ENCODE measurements at regions not wholly inside any gene's neighbourhood (a gene's known extent, or its start where the extent isn't known, plus 50 kb on each side); places are given as distances from the start of the nearest gene placed in this dataset.

DNA sequence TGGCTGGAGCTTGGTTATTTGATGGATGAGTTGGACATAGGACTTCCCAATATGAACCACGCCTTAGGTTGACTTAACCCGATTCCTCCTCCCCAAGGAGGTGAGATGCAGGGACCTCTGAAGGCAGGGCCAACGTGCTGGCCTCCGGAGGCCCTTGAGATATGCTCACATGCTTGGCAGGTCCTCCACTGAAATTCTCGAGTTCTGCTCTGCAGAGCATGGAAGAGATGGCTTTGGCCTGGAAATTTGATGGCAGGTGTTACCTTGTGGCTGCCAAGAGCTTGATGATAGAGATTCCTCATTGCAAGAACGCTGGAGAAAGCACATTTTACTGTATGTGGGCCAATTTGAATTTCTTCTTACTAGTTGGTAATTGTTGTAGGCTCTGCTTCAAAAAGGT is 117.4 kb upstream of the LIMCH1 start:
- no TSS peak for BruUV-seq (replicated peaks)
- CTCF ChIA-PET: no interaction called here
- no peak for FAIRE-seq

DNA sequence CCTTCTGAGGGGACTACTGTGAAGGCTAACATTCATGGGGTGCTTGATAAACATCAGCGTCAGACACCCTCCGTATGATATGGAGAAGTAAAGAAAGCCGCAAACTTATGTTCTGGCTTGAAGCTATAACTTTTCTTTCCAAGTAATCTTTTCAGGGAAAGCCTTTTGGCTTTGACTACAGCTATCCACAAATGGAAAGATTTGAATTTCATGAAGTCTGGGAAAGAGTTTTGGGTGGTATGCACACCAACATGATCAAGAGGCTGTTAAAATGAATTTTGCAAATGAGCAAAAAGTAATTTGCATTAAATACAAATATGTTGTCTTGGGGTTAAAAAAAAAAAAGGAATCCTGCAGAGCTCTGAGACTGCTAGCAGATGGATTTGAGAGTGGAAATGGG is 114.8 kb upstream of the LIMCH1 start:
- no peaks in the 10 kb centered on the region for H3K9me1 ChIP-seq (replicated peaks; ENCODE audit: control insufficient read depth, extremely low read depth, insufficient read depth, low read length)
- FAIRE-seq (no peak), DNase-seq (ENCODE audit: low read depth, low spot score) (no peak)
- ChIA-PET CTCF (interaction anchor here (1.0 to 1.4 kb wide), 2 partner anchors 13 to 221 kb away, joined by 3 to 4 read pairs; no protein-coding TSS in a partner anchor), POLR2A (no interaction called here)
- no peaks in the 10 kb centered on the region for H3K79me2 ChIP-seq (ENCODE audit: control insufficient read depth, insufficient read depth, low read length)
- no peak overlapping the region for H3K9ac ChIP-seq (replicated peaks; ENCODE audit: extremely low read depth, insufficient read depth, low read length)
- TF ChIP-seq POLR2AphosphoS5 (IDR thresholded peaks at IDR 0.05; ENCODE audit: insufficient read depth, low read depth, low read length) (no peak), MYC (IDR thresholded peaks at IDR 0.05; ENCODE audit: low read depth, low read length) (no peak), EZH2 (IDR thresholded peaks at IDR 0.05; ENCODE audit: borderline replicate concordance, low read depth, low read length, severe bottlenecking) (no peak), POLR2A (IDR thresholded peaks at IDR 0.05; ENCODE audit: low read depth, low read length) (no peak), FOS (IDR thresholded peaks at IDR 0.05; ENCODE audit: borderline replicate concordance, insufficient read depth, low read length) (no peak)
- no peaks in the 10 kb centered on the region for H4K20me1 ChIP-seq (replicated peaks; ENCODE audit: control insufficient read depth, extremely low read depth, insufficient read depth, low read length)
- intact Hi-C loops (cut with micrococcal nuclease): no loop called here
- H3K27ac ChIP-seq (ENCODE audit: insufficient read depth, low read depth, low read length): no peak overlapping the region
- dilution Hi-C loops (cut with MboI; ENCODE audit: extremely low pct_ligation_motif_present, low sequenced_read_pairs): no loop called here
- no peaks in the 10 kb centered on the region for H3K9me3 ChIP-seq (replicated peaks; ENCODE audit: control insufficient read depth, insufficient read depth, low read length)
- H3K4me1 ChIP-seq (ENCODE audit: control insufficient read depth, extremely low read depth, insufficient read depth, low read length): peaks cover 31% of the 10 kb centered on the region
- no peak overlapping the region for H3K4me2 ChIP-seq (ENCODE audit: insufficient read depth, low read length)
- H3K27me3 ChIP-seq (ENCODE audit: control insufficient read depth in 2 of 2, insufficient read depth in 2 of 2, low read length in 2 of 2): peaks cover 13 to 26% of the 10 kb centered on the region in 2 experiments
- H3K36me3 ChIP-seq (ENCODE audit: control insufficient read depth in 2 of 2, extremely low read depth in 1 of 2, insufficient read depth in 2 of 2, low read length in 2 of 2): no peaks in the 10 kb centered on the region
- no TSS peak for BruUV-seq (replicated peaks)
- H3K4me3 ChIP-seq (replicated peaks in 1 of 3; ENCODE audit: insufficient read depth in 1 of 3, low read depth in 1 of 3, low read length in 3 of 3): no peak overlapping the region
- no peak overlapping the region for H2AFZ ChIP-seq (ENCODE audit: low read depth, low read length)

More for the DNA sequence above, 117.4 kb upstream of the LIMCH1 start:
- H3K4me3 ChIP-seq (replicated peaks in 1 of 3; ENCODE audit: insufficient read depth in 1 of 3, low read depth in 1 of 3, low read length in 3 of 3): no peak overlapping the region
- peaks cover 11% of the 10 kb centered on the region for H3K4me1 ChIP-seq (ENCODE audit: control insufficient read depth, extremely low read depth, insufficient read depth, low read length)
- POLR2A ChIA-PET: no interaction called here
- H3K36me3 ChIP-seq (ENCODE audit: control insufficient read depth in 2 of 2, extremely low read depth in 1 of 2, insufficient read depth in 2 of 2, low read length in 2 of 2): no peaks in the 10 kb centered on the region
- no peak overlapping the region for H3K27ac ChIP-seq (ENCODE audit: insufficient read depth, low read depth, low read length)
- peaks cover 13 to 26% of the 10 kb centered on the region in 2 experiments for H3K27me3 ChIP-seq (ENCODE audit: control insufficient read depth in 2 of 2, insufficient read depth in 2 of 2, low read length in 2 of 2)
- no peaks in the 10 kb centered on the region for H3K9me1 ChIP-seq (replicated peaks; ENCODE audit: control insufficient read depth, extremely low read depth, insufficient read depth, low read length)
- H4K20me1 ChIP-seq (replicated peaks; ENCODE audit: control insufficient read depth, extremely low read depth, insufficient read depth, low read length): no peaks in the 10 kb centered on the region
- H3K9me3 ChIP-seq (replicated peaks; ENCODE audit: control insufficient read depth, insufficient read depth, low read length): no peaks in the 10 kb centered on the region
- H3K4me2 ChIP-seq (ENCODE audit: insufficient read depth, low read length): no peak overlapping the region
- H3K79me2 ChIP-seq (ENCODE audit: control insufficient read depth, insufficient read depth, low read length): no peaks in the 10 kb centered on the region
- TF ChIP-seq POLR2A (IDR thresholded peaks at IDR 0.05; ENCODE audit: low read depth, low read length): no peak
- no peak for TF ChIP-seq MYC (IDR thresholded peaks at IDR 0.05; ENCODE audit: low read depth, low read length)
- TF ChIP-seq FOS (IDR thresholded peaks at IDR 0.05; ENCODE audit: borderline replicate concordance, insufficient read depth, low read length): no peak
- TF ChIP-seq, protein P1, sequence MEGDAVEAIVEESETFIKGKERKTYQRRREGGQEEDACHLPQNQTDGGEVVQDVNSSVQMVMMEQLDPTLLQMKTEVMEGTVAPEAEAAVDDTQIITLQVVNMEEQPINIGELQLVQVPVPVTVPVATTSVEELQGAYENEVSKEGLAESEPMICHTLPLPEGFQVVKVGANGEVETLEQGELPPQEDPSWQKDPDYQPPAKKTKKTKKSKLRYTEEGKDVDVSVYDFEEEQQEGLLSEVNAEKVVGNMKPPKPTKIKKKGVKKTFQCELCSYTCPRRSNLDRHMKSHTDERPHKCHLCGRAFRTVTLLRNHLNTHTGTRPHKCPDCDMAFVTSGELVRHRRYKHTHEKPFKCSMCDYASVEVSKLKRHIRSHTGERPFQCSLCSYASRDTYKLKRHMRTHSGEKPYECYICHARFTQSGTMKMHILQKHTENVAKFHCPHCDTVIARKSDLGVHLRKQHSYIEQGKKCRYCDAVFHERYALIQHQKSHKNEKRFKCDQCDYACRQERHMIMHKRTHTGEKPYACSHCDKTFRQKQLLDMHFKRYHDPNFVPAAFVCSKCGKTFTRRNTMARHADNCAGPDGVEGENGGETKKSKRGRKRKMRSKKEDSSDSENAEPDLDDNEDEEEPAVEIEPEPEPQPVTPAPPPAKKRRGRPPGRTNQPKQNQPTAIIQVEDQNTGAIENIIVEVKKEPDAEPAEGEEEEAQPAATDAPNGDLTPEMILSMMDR (IDR thresholded peaks at IDR 0.05; ENCODE audit: extremely low read depth in 1 of 2, insufficient read depth in 1 of 2, low read depth in 1 of 2, low read length in 2 of 2): no peak
- TF ChIP-seq, protein P2, sequence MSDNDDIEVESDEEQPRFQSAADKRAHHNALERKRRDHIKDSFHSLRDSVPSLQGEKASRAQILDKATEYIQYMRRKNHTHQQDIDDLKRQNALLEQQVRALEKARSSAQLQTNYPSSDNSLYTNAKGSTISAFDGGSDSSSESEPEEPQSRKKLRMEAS (IDR thresholded peaks at IDR 0.05; ENCODE audit: insufficient read depth, insufficient read length): no peak
- no peak for TF ChIP-seq POLR2AphosphoS5 (IDR thresholded peaks at IDR 0.05; ENCODE audit: insufficient read depth, low read depth, low read length)
- dilution Hi-C loops (cut with MboI; ENCODE audit: extremely low pct_ligation_motif_present, low sequenced_read_pairs) (no loop called here), intact Hi-C loops (cut with micrococcal nuclease) (no loop called here)
- no peak for DNase-seq (ENCODE audit: low read depth, low spot score)
- no peak overlapping the region for H3K9ac ChIP-seq (replicated peaks; ENCODE audit: extremely low read depth, insufficient read depth, low read length)
- no peak overlapping the region for H2AFZ ChIP-seq (ENCODE audit: low read depth, low read length)

Measured in endothelial cell of umbilical vein (primary cell).